HS-27A (cell line): ENCODE measurements at regions not wholly inside any gene's neighbourhood (a gene's known extent, or its start where the extent isn't known, plus 50 kb on each side); places are given as distances from the start of the nearest gene placed in this dataset.
"Not testable (repeated sequence)": the region's sequence is repeated elsewhere in the genome, so short reads cannot be mapped to it uniquely, and the experiment has no call there.

Experiments used
- DNase-seq: peaks from one replicate; pipeline ENCODE4 v3.0.0-alpha.2; 2012; ENCODE audit warnings: low read depth, missing footprints

GRCh38 chr6:163738304-163738703 lies 323.8 kb downstream of the QKI start:
- no peak for DNase-seq

- DNase-seq: no peak
These were observed 320.6 kb downstream of the QKI start for GRCh38 chr6:163735076-163735475.

GRCh38 chr6:163733061-163733460 lies 318.5 kb downstream of the QKI start:
- DNase-seq: no peak

GRCh38 chr6:163732479-163732878 lies 318.0 kb downstream of the QKI start:
- DNase-seq: no peak

- not testable (repeated sequence) for DNase-seq
These were observed 317.5 kb downstream of the QKI start for GRCh38 chr6:163732014-163732351.

GRCh38 chr6:163731215-163732013 lies 316.9 kb downstream of the QKI start:
- DNase-seq: no peak

- DNase-seq: no peak
These were observed 316.0 kb downstream of the QKI start for GRCh38 chr6:163730246-163731210.

GRCh38 chr6:163729127-163729872 lies 314.8 kb downstream of the QKI start:
- DNase-seq: no peak

GRCh38 chr6:163728442-163729126 lies 314.1 kb downstream of the QKI start:
- DNase-seq: no peak

GRCh38 chr6:163726037-163726695 lies 311.6 kb downstream of the QKI start:
- no peak for DNase-seq

GRCh38 chr6:163725008-163725941 lies 310.8 kb downstream of the QKI start:
- DNase-seq: no peak

GRCh38 chr6:163724196-163724595 lies 309.7 kb downstream of the QKI start:
- no peak for DNase-seq

- DNase-seq: no peak
These were observed 309.2 kb downstream of the QKI start for GRCh38 chr6:163723759-163724158.

GRCh38 chr6:163721922-163722692 lies 307.6 kb downstream of the QKI start:
- DNase-seq: no peak

- DNase-seq: no peak
These were observed 306.9 kb downstream of the QKI start for GRCh38 chr6:163721435-163721834.

- no peak for DNase-seq
These were observed 306.1 kb downstream of the QKI start for GRCh38 chr6:163720460-163721235.

- DNase-seq: no peak
These were observed 305.5 kb downstream of the QKI start for GRCh38 chr6:163720005-163720404.

GRCh38 chr6:163719028-163719742 lies 304.7 kb downstream of the QKI start:
- no peak for DNase-seq
